ENCODE measurements at regions not wholly inside any gene's neighbourhood (a gene's known extent, or its start where the extent isn't known, plus 50 kb on each side); places are given as distances from the start of the nearest gene placed in this dataset.
"Not testable (repeated sequence)": the region's sequence is repeated elsewhere in the genome, so short reads cannot be mapped to it uniquely, and the experiment has no call there.

DNA sequence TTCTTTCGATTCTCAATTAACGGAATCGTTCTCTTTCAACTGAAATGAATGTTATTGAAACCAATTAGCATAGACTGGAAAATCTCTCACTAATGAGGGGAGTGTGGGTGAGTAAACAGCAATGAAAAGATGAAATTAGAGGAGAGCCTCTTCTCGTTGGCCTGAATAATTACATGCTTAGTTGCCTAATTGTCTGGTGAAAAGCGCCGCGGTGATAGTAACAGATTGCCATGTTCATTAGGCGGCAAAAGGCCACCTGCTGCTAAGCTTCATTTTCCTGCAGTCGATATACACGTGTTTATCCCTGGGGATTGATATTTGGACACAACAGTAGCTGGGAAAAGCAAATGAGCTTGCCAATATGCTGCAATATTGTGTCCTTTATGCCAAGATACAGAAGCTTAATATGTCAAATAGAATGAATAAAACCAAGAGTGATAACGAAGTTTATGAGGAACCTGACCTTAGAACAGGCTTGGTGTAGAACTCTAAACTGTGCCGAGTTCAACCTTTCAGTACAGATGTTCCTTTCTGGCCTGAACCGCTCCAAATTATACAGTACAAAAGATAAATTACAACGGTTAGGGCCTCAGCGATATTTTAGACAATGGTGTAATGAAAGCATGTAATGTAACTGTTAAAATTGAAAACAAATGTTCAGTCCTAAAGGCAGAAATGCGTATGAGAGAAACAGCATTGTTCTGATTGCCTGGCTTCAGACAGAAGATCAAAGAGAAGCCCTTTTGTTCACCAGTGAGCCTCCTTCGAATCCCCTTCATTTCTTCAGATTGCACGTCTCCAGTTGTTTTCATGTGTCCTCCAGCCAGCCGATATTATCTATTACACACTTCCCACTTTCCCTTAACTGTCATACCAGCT, 185.2 kb downstream of the SHOX2 start:
- DNase-seq (ENCODE audit: low spot score), result no peak

- DNase-seq (ENCODE audit: low spot score), result no peak
These were observed 186.8 kb downstream of the SHOX2 start for GRCh38 chr3:157919319-157919887.

GRCh38 chr3:157918402-157918801, 187.8 kb downstream of the SHOX2 start:
- DNase-seq (ENCODE audit: low spot score), result no peak

GRCh38 chr3:157916672-157917071, 189.5 kb downstream of the SHOX2 start:
- no peak for DNase-seq (ENCODE audit: low spot score)

DNA sequence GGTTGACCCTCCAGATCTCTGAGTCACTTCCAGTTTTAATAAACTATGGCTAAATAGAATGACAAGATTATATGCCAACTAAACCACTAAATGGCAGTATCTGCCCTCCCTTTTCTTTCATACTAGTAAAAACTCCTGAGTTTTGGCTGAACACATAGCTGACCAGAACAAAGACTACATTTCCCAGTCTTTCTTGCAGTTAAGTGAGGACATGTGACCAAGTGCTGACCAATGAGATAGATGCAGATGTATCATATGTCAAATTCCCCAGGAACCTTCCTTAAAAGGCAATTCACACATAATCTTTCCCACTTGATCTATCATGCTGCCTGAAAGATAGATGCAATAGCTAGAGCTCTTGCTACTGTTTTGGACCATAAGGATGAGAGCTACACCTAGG, 191.3 kb downstream of the SHOX2 start:
- no peak for DNase-seq (ENCODE audit: low spot score)

GRCh38 chr3:157913741-157914150, 192.5 kb downstream of the SHOX2 start:
- DNase-seq (ENCODE audit: low spot score), result no peak

DNA sequence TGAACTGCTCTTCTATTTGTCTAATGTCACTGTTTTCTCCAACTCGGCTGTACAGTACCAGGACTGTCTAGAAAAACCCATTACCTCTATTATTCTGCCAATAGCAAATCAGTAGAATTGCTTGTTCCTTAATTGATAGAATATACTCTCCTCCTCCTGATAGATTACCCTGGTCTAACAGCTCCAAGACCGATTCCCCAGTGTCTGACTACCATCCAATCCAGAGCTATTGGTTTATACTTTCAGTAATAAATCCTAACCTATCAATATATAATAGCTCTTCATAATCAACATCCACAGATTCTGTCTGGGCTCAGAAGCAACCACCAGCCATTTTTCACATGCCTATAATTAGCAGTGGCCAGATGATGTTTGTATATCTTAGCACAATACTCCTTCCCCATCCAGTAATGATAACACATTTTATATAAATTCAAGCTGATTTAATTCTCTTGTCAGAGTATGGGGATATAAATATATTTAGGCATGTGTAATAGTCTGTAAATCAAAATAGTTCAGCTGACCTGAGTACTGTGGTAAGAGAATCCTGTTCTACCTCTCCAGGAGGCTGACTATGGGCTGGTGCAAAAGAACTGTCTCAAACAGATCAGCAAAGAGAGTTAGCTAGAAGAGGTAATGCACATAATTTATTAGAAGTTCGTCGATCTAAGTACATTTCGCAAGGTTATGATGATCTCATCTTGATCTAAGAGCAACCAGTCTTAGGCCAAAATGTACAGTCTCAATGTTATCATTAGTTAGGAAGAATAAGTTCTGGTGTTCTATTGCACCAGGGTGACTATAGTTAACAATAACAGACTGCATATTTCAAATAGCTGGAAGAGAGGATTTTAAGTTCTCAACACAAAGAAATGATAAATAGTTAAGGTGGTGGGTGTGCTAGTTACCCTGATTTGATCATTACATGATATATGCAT, 193.4 kb downstream of the SHOX2 start:
- DNase-seq (ENCODE audit: low spot score), result no peak

GRCh38 chr3:157906627-157907026, 199.6 kb downstream of the SHOX2 start:
- DNase-seq (ENCODE audit: low spot score), result no peak

DNA sequence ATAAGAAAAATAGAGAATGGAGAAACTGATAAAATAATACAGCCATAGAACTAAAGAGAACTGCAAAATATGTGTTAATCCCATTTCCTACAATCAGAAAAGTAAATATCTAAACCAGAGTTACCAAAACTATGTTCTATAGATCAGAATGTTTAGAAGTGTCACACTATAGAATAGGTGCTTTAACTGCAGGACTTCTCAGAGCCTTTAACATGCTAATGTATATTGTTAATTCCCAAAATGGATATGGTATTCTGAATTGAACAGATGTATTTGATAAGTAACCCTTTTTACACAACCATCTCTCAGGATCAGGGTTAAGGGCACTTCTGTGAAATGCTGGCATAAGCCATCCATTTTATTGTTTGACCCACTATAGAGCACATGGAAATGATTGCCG, 200.3 kb downstream of the SHOX2 start:
- no peak for DNase-seq (ENCODE audit: low spot score)

GRCh38 chr3:157902680-157903079, 203.5 kb downstream of the SHOX2 start:
- DNase-seq (ENCODE audit: low spot score), result not testable (repeated sequence)

GRCh38 chr3:157888040-157888439, 218.2 kb downstream of the SHOX2 start:
- DNase-seq (ENCODE audit: low spot score), result no peak

DNA sequence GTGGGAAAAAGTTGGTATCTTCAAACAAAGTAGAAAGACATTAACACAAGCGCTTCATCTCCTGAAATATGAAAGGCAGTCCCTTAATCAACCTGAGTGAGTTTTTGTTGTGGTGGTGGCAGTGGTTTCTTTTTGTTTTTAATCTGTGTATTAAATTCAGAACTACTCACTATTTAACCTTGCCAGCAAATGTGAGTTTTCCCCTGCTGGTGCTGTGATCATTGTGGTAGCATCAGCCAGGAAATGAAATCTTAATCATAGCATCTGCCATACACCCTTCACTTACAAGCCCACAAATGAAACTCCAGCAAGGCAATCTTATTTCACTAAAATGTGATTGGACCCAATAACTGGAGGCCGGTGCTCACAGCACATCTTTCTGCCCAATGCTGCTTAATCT, 229.7 kb downstream of the SHOX2 start:
- no peak for DNase-seq (ENCODE audit: low spot score)

GRCh38 chr3:157872902-157873301, 233.3 kb downstream of the SHOX2 start:
- no peak for DNase-seq (ENCODE audit: low spot score)

GRCh38 chr3:157871838-157872460, 234.3 kb downstream of the SHOX2 start:
- no peak for DNase-seq (ENCODE audit: low spot score)

DNA sequence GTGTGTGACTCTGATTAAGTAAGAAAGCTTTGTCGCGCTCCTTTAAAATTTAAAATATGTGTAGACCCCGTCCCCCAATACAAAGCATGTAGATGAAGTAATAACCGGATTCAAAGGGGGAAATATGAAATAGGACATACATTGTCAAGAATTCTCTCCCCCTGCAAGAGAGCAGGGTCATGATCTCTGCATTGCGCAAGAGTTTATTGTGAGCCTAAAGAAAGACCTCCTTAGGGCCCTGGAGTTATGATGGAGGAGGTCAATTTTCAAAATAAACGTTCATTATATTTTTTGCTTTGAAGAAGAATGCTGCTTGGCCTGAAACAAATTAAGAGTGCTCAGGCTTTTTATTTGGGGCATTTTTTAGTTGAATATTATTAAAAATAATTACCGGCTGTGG, 235.0 kb downstream of the SHOX2 start:
- no peak for DNase-seq (ENCODE audit: low spot score)

DNA sequence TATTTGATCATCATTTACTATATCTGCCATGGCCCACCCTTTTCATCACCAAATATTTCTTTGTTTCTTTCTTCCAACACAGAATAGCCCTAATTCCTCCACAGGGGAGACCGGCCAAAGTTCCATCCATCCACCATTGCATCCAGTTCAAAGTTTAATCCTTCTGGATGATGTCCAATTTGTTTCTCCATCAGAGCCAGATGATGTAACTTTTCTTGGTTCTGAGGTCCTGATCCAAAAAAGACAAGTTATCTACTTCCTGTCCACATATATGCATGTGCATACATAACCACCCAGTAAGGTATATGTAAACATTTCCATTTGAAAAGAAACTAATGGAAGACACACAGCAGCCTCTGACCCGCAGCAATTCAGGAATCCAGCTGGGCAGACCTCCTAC, 237.3 kb downstream of the SHOX2 start:
- no peak for DNase-seq (ENCODE audit: low spot score)

GRCh38 chr3:157868196-157868595, 238.0 kb downstream of the SHOX2 start:
- no peak for DNase-seq (ENCODE audit: low spot score)

- peak; percentile 18 for DNase-seq (ENCODE audit: low spot score)
These were observed 240.7 kb downstream of the SHOX2 start for GRCh38 chr3:157865352-157866000.

DNA sequence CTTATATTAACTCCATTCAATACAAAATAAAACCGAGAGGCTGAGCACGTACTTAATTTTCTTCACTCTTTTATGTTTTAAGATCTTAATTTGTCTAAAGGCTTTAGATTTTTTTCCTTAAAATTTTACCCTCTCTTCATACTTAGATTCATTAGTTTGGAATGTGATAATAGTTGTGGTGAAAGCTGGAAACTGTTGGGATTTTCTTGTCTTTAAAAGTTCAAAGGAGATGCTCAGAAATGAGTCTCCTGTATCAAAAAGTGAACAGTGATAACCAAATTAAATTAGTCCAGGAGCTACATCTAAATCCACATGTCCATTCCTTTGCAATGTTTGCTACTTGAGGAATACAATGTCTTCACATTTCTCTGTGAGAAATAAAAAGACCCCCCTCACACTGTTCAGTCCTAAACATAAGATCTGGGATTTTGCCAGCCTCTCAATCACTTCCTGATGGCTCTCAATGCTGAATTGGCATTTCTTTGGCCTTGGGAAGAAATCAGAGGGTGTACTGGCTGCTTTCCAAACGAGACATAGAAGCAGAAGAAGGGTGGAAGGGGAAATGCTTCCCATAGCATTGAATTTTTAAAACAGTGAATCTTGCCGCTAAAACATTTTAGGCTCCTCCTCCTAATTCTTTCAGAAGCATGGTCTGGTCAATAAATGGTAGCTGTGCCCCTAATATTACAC, 245.0 kb downstream of the SHOX2 start:
- no peak for DNase-seq (ENCODE audit: low spot score)

DNA sequence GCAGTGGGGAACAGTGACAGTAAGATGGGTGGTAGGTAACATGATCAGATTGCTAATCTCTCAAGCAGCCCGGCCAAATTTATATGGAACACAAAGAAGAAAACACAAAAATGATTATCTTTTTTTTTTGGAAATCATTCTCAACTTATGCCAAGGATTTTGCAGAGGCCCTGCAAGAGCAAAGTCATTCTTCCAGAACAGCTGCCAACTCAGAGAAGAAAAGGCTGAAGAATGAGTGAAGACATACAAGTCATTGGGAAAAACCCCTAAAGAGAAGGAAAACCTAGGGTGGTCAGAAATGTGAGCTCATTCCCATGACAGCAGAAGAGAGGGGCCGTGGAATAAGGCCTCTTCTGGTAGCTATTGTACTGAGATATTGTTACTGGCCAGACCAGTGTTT, 246.7 kb downstream of the SHOX2 start:
- no peak for DNase-seq (ENCODE audit: low spot score)

DNA sequence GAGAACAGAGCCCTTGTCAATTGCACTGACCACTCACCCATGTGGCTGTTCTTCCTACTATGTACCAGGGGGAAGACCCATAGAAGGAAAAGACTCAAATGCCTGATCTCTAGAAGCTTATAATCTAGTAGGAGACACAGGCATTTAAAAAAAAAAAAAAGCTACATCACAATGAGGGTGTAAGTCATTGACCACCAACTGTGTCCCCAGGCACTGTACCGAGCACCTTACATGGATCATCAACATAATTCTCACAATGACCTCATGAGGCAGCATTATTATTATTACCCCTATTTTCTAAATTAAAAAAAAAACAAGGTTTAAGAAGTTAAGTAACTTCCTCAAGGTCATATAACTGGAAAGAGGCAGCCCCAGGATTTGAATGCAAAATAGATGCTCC, 247.4 kb downstream of the SHOX2 start:
- no peak for DNase-seq (ENCODE audit: low spot score)
